Activated naive CD4-positive, alpha-beta T cell treated with anti-CD3 and anti-CD28 coated beads, Interleukin-2, amount 50 U/mL, for 72 hours (primary cell): ENCODE measurements at regions not wholly inside any gene's neighbourhood (a gene's known extent, or its start where the extent isn't known, plus 50 kb on each side); places are given as distances from the start of the nearest gene placed in this dataset.
"Not testable (repeated sequence)": the region's sequence is repeated elsewhere in the genome, so short reads cannot be mapped to it uniquely, and the experiment has no call there.

ENCODE experiments used
- ATAC-seq, 2 donors: fragments of 150-1000 bp; cut with Tn5 transposase; 2 replicates each; pipeline ENCODE4 v1.10.0; 2021; ENCODE audit warnings: mild to moderate bottlenecking in 2 of 2, moderate library complexity in 2 of 2
- DNase-seq, 2 donors: peaks; one replicate each; pipeline ENCODE4 v3.0.0; 2021 to 2022; ENCODE audit warnings: low spot score in 2 of 2
- H3K27ac Mint-ChIP-seq, 2 donors: one replicate each; pipeline ENCODE4 v1.8.0; 2022; ENCODE audit warnings: mild to moderate bottlenecking in 2 of 2, mixed read lengths in 2 of 2
- H3K36me3 Mint-ChIP-seq, 2 donors: one replicate each; pipeline ENCODE4 v1.8.0; 2022; ENCODE audit warnings: mixed read lengths in 2 of 2
- H3K9me3 Mint-ChIP-seq, 2 donors: one replicate each; pipeline ENCODE4 v1.8.0; 2022; ENCODE audit warnings: mixed read lengths in 2 of 2

- DNase-seq, H3K36me3 Mint-ChIP-seq, H3K9me3 Mint-ChIP-seq, H3K27ac Mint-ChIP-seq, ATAC-seq: not testable (repeated sequence)
These were observed 71.1 kb upstream of the MEF2A start for GRCh38 chr15:99494536-99495233.

GRCh38 chr15:99495430-99496301, 70.1 kb upstream of the MEF2A start:
- ATAC-seq (peak in 1 of 2 donors; percentile 22), DNase-seq (no peak)
- peaks cover 0 to 6% of the 10 kb centered on the region in 2 donors for H3K9me3 Mint-ChIP-seq
- no peaks in the 10 kb centered on the region for H3K36me3 Mint-ChIP-seq
- peak overlapping the region; percentile 55 to 77 for H3K27ac Mint-ChIP-seq

- ATAC-seq (peak in 1 of 2 donors; percentile 34), DNase-seq (no peak)
- H3K36me3 Mint-ChIP-seq: no peaks in the 10 kb centered on the region
- H3K27ac Mint-ChIP-seq: peak overlapping the region; percentile 55 to 77
- H3K9me3 Mint-ChIP-seq: peaks cover 0 to 6% of the 10 kb centered on the region in 2 donors
These were observed 69.5 kb upstream of the MEF2A start for GRCh38 chr15:99496302-99496629.

- DNase-seq: peak in 1 of 2 donors; percentile 74
- peak; percentile 69 to 94 for ATAC-seq
- H3K27ac Mint-ChIP-seq: peak overlapping the region in 1 of 2 donors; percentile 18
- H3K36me3 Mint-ChIP-seq: no peaks in the 10 kb centered on the region
- H3K9me3 Mint-ChIP-seq: peaks cover 0 to 6% of the 10 kb centered on the region in 2 donors
These were observed 63.6 kb upstream of the MEF2A start for GRCh38 chr15:99502182-99502581.

- ATAC-seq (peak in 1 of 2 donors; percentile 16), DNase-seq (no peak)
- no peaks in the 10 kb centered on the region for H3K36me3 Mint-ChIP-seq
- peak overlapping the region in 1 of 2 donors; percentile 18 for H3K27ac Mint-ChIP-seq
- peaks cover 0 to 6% of the 10 kb centered on the region in 2 donors for H3K9me3 Mint-ChIP-seq
These were observed 63.1 kb upstream of the MEF2A start for GRCh38 chr15:99502661-99503060.

- DNase-seq: no peak
- Mint-ChIP-seq H3K36me3 (no peaks in the 10 kb centered on the region), H3K9me3 (peaks cover 0 to 2% of the 10 kb centered on the region in 2 donors), H3K27ac (no peak overlapping the region)
- ATAC-seq: no peak
These were observed 62.4 kb upstream of the MEF2A start for GRCh38 chr15:99503411-99503810.

- DNase-seq: no peak
- ATAC-seq: peak; percentile 52 to 87
These were observed 61.5 kb upstream of the MEF2A start for GRCh38 chr15:99504071-99504822.

GRCh38 chr15:99504823-99505551, 60.8 kb upstream of the MEF2A start:
- peak; percentile 33 to 73 for ATAC-seq
- no peak overlapping the region for H3K27ac Mint-ChIP-seq
- no peak for DNase-seq
- H3K9me3 Mint-ChIP-seq: no peaks in the 10 kb centered on the region
- no peaks in the 10 kb centered on the region for H3K36me3 Mint-ChIP-seq

More at GRCh38 chr15:99504071-99504822, 61.5 kb upstream of the MEF2A start:
- H3K36me3 Mint-ChIP-seq: no peaks in the 10 kb centered on the region
- H3K27ac Mint-ChIP-seq: no peak overlapping the region
- no peaks in the 10 kb centered on the region for H3K9me3 Mint-ChIP-seq

GRCh38 chr15:99506399-99506798, 59.4 kb upstream of the MEF2A start:
- no peak for ATAC-seq

GRCh38 chr15:99507016-99507503, 58.7 kb upstream of the MEF2A start:
- DNase-seq (no peak), ATAC-seq (no peak)
- Mint-ChIP-seq H3K36me3 (no peaks in the 10 kb centered on the region), H3K27ac (no peak overlapping the region), H3K9me3 (no peaks in the 10 kb centered on the region)

More at GRCh38 chr15:99506399-99506798, 59.4 kb upstream of the MEF2A start:
- Mint-ChIP-seq H3K36me3 (no peaks in the 10 kb centered on the region), H3K9me3 (no peaks in the 10 kb centered on the region), H3K27ac (no peak overlapping the region)
- no peak for DNase-seq

GRCh38 chr15:99507504-99508310, 58.1 kb upstream of the MEF2A start:
- Mint-ChIP-seq H3K36me3 (no peaks in the 10 kb centered on the region), H3K9me3 (no peaks in the 10 kb centered on the region), H3K27ac (no peak overlapping the region)
- ATAC-seq (peak in 1 of 2 donors; percentile 21), DNase-seq (no peak)

- no peaks in the 10 kb centered on the region for H3K9me3 Mint-ChIP-seq
- no peak for DNase-seq
- ATAC-seq: no peak
- no peak overlapping the region for H3K27ac Mint-ChIP-seq
- H3K36me3 Mint-ChIP-seq: no peaks in the 10 kb centered on the region
These were observed 57.5 kb upstream of the MEF2A start for GRCh38 chr15:99508311-99508645.

- ATAC-seq (no peak), DNase-seq (no peak)
- H3K27ac Mint-ChIP-seq: no peak overlapping the region
- H3K36me3 Mint-ChIP-seq: no peaks in the 10 kb centered on the region
- no peaks in the 10 kb centered on the region for H3K9me3 Mint-ChIP-seq
These were observed 56.9 kb upstream of the MEF2A start for GRCh38 chr15:99508852-99509251.

- no peaks in the 10 kb centered on the region for H3K36me3 Mint-ChIP-seq
- ATAC-seq: no peak
- no peak for DNase-seq
- peak overlapping the region in 1 of 2 donors; percentile 36 for H3K27ac Mint-ChIP-seq
- H3K9me3 Mint-ChIP-seq: no peaks in the 10 kb centered on the region
These were observed 55.9 kb upstream of the MEF2A start for GRCh38 chr15:99509686-99510461.

GRCh38 chr15:99511531-99511865, 54.3 kb upstream of the MEF2A start:
- Mint-ChIP-seq H3K27ac (no peak overlapping the region), H3K36me3 (no peaks in the 10 kb centered on the region), H3K9me3 (no peaks in the 10 kb centered on the region)
- ATAC-seq: no peak
- no peak for DNase-seq
